ENCODE measurements at regions not wholly inside any gene's neighbourhood (a gene's known extent, or its start where the extent isn't known, plus 50 kb on each side); places are given as distances from the start of the nearest gene placed in this dataset.

DNA sequence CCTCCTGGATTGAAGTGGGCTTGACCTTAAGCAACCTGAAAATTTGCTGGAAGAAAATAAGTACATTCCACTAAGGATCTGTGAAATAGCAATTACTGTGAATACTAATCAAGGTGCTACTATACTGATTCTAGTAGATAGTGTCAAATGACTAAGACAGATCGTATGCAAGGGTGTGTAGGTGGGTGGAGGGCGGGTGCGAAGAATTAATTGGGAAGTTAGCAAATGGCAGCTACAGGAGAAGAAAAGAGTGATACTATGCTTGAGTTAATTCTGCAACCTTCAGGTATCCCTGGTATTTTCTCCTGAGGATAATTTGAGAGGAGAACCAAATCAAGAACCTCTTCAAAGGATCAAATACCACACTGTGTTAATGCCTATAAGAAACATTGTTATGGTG lies 501.9 kb downstream of the INHBA start:
- TF ChIP-seq, protein P1, sequence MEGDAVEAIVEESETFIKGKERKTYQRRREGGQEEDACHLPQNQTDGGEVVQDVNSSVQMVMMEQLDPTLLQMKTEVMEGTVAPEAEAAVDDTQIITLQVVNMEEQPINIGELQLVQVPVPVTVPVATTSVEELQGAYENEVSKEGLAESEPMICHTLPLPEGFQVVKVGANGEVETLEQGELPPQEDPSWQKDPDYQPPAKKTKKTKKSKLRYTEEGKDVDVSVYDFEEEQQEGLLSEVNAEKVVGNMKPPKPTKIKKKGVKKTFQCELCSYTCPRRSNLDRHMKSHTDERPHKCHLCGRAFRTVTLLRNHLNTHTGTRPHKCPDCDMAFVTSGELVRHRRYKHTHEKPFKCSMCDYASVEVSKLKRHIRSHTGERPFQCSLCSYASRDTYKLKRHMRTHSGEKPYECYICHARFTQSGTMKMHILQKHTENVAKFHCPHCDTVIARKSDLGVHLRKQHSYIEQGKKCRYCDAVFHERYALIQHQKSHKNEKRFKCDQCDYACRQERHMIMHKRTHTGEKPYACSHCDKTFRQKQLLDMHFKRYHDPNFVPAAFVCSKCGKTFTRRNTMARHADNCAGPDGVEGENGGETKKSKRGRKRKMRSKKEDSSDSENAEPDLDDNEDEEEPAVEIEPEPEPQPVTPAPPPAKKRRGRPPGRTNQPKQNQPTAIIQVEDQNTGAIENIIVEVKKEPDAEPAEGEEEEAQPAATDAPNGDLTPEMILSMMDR (conservative IDR thresholded peaks at IDR 0.05 in 1 of 2, IDR thresholded peaks at IDR 0.05 in 1 of 2; ENCODE audit: extremely low read depth in 1 of 2, insufficient read depth in 1 of 2, low read depth in 1 of 2, low read length in 2 of 2) = no peak
- no peak for TF ChIP-seq EZH2 (IDR thresholded peaks at IDR 0.05; ENCODE audit: borderline replicate concordance, low read length)
